HUDEP-2 (cell line): ENCODE measurements at regions not wholly inside any gene's neighbourhood (a gene's known extent, or its start where the extent isn't known, plus 50 kb on each side); places are given as distances from the start of the nearest gene placed in this dataset.
"Not testable (repeated sequence)": the region's sequence is repeated elsewhere in the genome, so short reads cannot be mapped to it uniquely, and the experiment has no call there.

Source experiments
- DNase-seq, 76 experiments: peaks; one replicate each; lab custom pipeline; 2025; ENCODE audit not compliant: unreplicated experiment in 76 of 76; lab: John Stamatoyannopoulos, UW

GRCh38 chr5:54404568-54404967 lies 50.9 kb upstream of the HSPB3 start:
- DNase-seq, result no peak

- no peak for DNase-seq
Measured at GRCh38 chr5:54403885-54404416, 51.5 kb upstream of the HSPB3 start.

GRCh38 chr5:54403121-54403520 lies 52.4 kb upstream of the HSPB3 start:
- no peak for DNase-seq

- DNase-seq, result no peak
Measured at GRCh38 chr5:54401515-54401914, 54.0 kb upstream of the HSPB3 start.

- no peak for DNase-seq
Measured at GRCh38 chr5:54398191-54398590, 57.3 kb upstream of the HSPB3 start.

GRCh38 chr5:54397420-54397819 lies 58.1 kb upstream of the HSPB3 start:
- no peak for DNase-seq

- DNase-seq, result not testable (repeated sequence)
Measured at GRCh38 chr5:54393007-54393406, 62.5 kb upstream of the HSPB3 start.

- no peak for DNase-seq
Measured at GRCh38 chr5:54390539-54391031, 64.9 kb upstream of the HSPB3 start.

- peak in 60 of 76 experiments; percentile 2 to 86 (median 38) for DNase-seq
Measured at GRCh38 chr5:54390015-54390414, 65.5 kb upstream of the HSPB3 start.

- DNase-seq, result not testable (repeated sequence)
Measured at GRCh38 chr5:54389399-54389798, 66.1 kb upstream of the HSPB3 start.

GRCh38 chr5:54388811-54389210 lies 66.7 kb upstream of the HSPB3 start:
- DNase-seq, result no peak

GRCh38 chr5:54388409-54388808 lies 67.1 kb upstream of the HSPB3 start:
- DNase-seq, result no peak

- DNase-seq, result no peak
Measured at GRCh38 chr5:54387659-54388232, 67.8 kb upstream of the HSPB3 start.

GRCh38 chr5:54387031-54387430 lies 68.5 kb upstream of the HSPB3 start:
- no peak for DNase-seq

GRCh38 chr5:54385994-54386393 lies 69.5 kb upstream of the HSPB3 start:
- DNase-seq, result no peak

GRCh38 chr5:54384356-54384933 lies 71.1 kb upstream of the HSPB3 start:
- no peak for DNase-seq

GRCh38 chr5:54383941-54384340 lies 71.6 kb upstream of the HSPB3 start:
- DNase-seq, result no peak

- DNase-seq, result no peak
Measured at GRCh38 chr5:54383225-54383901, 72.1 kb upstream of the HSPB3 start.

- not testable (repeated sequence) for DNase-seq
Measured at GRCh38 chr5:54381319-54381718, 70.9 kb upstream of the ARL15 start.

GRCh38 chr5:54379590-54379989 lies 69.2 kb upstream of the ARL15 start:
- no peak for DNase-seq

GRCh38 chr5:54378707-54379106 lies 68.3 kb upstream of the ARL15 start:
- DNase-seq, result no peak

- DNase-seq, result not testable (repeated sequence)
Measured at GRCh38 chr5:54377339-54377738, 67.0 kb upstream of the ARL15 start.
